Glomerular endothelial cell (primary cell): ENCODE measurements at regions not wholly inside any gene's neighbourhood (a gene's known extent, or its start where the extent isn't known, plus 50 kb on each side); places are given as distances from the start of the nearest gene placed in this dataset.
"Not testable (repeated sequence)": the region's sequence is repeated elsewhere in the genome, so short reads cannot be mapped to it uniquely, and the experiment has no call there.

Experiments
- DNase-seq: peaks from one replicate; pipeline ENCODE4 v3.0.0-alpha.2; 2011; ENCODE audit warnings: low read depth, low spot score; ENCODE audit errors: extremely low read depth

- no peak for DNase-seq
Measured at GRCh38 chr15:77897896-77898406, 179.6 kb downstream of the TBC1D2B start.

- not testable (repeated sequence) for DNase-seq
Measured at GRCh38 chr15:77897113-77897895, 180.2 kb downstream of the TBC1D2B start.

DNA sequence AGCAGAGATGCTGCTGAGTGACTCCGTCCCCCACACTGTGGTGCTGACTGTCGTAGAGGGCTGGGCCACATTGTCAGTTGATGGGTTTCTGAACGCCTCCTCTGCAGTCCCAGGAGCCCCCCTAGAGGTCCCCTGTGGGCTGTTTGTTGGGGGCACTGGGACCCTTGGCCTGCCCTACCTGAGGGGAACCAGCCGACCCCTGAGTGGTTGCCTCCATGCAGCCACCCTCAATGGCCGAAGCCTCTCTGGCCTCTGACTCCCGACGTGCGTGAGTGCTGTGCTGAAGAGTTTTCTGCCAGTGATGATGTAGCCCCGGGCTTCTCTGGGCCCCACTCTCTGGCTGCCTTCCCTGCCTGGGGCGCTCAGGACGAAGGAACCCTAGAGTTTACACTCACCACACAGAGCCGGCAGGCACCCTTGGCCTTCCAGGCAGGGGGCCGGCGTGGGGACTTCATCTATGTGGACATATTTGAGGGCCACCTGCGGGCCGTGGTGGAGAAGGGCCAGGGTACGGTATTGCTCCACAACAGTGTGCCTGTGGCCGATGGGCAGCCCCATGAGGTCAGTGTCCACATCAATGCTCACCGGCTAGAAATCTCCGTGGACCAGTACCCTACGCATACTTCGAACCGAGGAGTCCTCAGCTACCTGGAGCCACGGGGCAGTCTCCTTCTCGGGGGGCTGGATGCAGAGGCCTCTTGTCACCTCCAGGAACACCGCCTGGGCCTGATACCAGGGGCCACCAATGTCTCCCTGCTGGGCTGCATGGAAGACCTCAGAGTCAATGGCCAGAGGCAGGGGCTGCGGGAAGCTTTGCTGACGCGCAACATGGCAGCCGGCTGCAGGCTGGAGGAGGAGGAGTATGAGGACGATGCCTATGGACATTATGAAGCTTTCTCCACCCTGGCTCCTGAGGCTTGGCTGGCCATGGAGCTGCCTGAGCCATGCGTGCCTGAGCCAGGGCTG lies 181.1 kb downstream of the TBC1D2B start:
- not testable (repeated sequence) for DNase-seq

DNA sequence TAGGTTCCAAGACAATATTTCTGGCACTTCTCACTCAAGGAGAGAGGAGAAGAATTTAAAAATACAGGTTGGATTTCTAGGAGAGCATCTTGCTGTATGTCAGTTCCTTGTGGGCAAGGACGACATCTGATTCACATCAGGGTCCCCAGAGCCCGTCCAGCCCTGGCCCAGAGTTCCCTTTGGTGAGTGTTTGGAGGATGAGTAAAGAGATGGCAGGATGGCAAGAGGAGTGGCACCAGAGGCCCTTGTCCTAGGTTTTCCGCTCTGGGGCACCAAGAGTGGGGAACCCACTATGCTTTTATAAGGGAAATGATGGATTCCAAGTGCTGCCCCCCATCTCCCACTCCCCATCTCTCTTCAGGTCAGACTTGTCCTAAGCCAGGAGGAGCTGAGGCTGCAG lies 181.8 kb downstream of the TBC1D2B start:
- DNase-seq, result no peak

- DNase-seq, result not testable (repeated sequence)
Measured at GRCh38 chr15:77895145-77895544, 182.4 kb downstream of the TBC1D2B start.

GRCh38 chr15:77893671-77894640 lies 183.6 kb downstream of the TBC1D2B start:
- not testable (repeated sequence) for DNase-seq

- DNase-seq, result not testable (repeated sequence)
Measured at GRCh38 chr15:77893246-77893645, 184.3 kb downstream of the TBC1D2B start.

DNA sequence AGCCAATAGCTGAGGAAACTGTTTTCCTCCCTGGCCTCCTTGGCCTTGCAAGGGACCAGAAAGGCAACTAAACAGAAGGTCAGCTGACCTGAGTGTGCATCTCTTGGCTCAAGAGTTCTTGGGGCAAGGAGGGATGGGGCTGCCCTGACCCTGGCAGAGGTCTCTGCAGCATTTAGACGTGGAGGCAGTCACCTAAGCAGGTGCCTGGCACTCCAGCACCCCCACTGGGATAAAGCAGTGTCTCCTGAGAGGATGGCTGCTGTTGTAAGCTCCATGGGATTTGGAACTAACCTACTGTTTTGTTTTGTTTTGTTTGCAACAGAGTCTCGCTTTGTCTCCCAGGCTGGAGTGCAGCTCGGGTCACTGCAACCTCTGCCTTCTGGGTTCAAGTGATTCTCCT lies 185.2 kb downstream of the TBC1D2B start:
- no peak for DNase-seq

DNA sequence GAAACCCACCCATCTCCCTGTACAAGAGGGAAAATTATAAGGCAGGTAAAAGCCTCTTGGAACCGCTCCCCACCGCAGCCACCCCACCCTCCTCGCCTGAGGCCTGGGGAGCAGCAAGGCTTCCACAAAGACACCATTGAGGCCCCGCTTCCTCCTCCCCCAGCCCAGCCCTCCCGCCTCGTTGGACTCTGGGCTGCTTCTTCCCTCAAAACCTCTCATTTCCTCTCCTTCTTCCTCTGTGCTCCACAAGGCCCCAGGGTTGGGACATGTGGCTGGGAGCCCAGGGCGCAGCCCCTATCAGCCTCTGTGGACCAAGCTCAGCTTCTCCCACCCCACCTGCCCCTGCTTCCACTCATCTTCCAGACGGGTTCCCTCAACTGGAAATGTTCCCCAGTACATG lies 185.6 kb downstream of the TBC1D2B start:
- not testable (repeated sequence) for DNase-seq

GRCh38 chr15:77890911-77891801 lies 186.4 kb downstream of the TBC1D2B start:
- not testable (repeated sequence) for DNase-seq

DNA sequence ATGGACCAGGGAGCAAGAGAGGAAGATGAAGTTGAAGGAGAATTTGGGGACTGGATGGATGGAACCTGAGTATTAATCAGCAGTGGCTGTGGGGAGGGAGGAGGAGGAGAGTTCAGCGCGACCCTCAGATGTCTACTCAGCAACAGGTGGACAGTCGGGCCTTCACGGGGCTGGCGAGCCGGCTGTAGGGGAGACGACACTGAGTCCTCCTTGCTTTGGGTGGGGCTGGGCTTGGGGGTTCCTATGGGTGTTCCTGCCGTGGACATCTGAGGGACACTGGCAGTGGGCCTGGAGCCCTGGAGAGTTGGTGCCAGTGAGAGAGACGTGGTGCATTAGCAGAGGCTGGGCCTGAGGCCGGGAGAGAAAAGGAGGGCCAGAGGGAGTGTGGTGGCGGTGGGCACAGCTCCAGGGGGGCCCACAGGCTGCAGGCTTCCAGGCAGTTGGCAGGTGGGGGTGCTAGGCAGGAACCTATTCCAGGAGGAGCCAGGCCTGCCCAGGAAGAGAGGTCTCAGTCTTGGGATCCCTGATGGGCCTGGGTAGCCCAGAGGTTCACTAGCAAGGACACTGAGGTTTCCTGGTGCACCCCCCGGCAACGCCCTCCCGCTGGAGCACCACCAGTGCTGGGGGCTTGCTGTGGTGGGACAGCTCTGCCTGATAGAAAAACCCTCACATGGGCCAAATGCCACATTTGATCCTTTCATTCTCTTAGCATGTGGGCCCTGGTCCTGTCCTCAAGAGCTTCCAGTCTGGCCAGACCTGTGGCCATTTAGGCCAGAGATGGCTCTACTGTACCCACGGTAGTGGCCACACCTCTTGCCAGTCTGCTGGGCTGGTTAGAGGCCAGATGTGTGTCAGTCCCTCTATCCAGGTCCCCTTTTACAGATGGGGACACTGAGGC lies 187.4 kb downstream of the TBC1D2B start:
- DNase-seq, result not testable (repeated sequence)

DNA sequence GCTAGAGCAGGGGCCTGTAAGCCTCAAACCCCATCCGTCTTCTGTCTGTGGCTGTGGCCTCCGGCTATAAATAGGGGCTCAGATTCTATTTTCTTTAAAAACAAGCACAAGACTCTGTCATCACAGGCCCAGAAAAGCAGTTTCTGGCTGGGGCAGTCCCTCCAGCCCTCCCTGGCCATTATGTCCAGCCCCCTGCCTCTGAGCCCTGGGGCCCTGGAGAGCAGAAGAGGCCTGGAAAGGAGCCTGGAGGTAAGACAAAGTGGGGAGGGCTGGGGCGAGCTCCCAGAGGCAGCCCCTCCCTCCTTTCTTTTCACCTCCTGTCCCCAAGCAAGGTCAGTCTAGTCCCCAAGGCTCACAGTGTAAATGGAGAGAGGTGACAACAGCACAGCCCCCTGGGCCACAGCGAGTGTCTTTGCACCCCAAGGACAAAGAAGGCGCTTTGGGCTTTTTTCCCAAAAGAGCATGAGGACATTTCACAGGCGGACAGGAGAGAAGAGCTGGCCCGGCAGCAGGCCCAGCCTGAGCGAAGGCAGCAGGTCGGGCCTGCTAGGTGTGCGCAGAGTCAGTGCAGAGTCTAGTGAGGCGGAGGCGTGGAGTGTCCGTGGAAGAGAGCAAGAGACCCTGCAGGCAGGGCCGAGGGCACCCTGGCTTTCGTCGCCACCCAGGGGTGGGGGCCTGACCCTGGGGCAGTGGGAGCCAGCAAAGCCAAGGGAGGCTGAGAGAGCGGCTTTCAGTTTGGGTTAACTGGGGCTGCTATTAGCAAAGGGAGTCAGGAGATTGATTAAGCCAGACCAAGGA lies 188.3 kb downstream of the TBC1D2B start:
- no peak for DNase-seq

DNA sequence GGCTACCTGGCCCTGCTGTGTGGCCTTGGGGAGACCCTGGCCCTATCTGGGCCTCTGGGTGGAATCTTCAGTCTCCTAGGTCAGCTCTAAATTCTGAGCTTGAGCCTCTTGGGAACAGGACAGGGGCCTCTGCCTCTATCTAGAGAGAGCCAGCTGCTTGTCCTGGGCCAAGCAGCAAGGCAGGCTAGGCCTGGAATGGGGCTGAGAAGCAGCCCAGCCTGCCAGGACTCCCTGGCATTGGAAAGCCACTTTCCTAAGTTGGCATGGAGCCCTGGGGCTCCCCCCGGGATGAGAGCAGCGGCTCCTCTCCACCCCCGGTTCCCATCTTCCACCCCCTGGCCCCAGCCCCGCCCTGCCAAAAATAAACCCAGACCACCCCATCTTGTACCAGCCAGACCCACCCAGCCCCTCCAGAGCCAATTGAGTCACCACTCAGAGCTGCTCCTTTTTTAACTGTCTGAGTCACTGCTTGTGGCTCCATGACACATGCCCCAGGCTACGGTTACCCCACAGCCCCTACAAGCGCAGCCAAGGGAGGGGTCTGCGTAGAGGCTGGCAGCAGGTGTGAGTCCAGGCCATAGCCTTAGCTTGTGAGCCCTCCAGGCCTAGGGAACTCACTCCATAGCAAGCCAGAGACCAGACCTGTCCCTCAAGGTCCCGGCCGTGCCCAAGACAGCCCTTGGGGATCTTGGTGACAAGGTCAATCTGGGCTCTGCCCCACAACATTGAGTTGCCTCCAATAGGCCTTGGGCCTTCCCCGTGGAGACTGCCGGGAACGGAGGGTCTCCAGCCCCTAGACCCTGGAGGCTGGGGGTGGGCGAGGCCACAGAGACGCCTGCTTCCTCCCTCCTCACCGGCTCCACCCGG lies 189.7 kb downstream of the TBC1D2B start:
- not testable (repeated sequence) for DNase-seq

DNA sequence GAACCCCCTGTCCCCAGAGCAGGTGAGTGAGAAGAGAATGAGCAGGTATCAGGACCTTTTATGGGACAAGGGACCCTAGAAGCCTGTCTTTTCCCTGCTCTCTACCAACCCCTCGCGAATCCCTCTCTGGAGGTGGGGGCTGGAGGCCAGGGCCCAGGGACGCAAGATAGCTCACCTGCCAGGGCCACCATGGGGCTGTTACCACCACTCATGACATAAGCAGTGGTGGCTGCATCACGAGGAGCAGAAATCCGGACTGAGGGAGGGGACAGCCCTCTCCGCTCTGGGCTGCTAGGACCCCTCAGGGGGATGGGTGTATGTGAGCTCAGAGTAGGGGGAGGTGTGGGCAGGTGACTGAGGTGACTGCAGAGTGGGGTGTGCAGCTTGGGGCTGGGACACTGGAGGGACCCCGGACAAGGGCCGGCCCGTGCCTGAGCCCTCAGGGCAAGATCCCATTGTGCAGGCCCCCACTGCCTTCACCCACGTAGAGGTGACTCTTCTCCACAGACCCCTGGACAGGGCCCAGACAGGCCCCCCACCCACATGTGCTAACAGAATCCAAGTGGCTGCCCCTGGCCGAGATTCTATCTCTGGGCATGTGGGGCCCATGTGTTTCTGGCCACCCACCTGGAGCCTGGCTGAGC lies 190.6 kb downstream of the TBC1D2B start:
- DNase-seq, result no peak

- not testable (repeated sequence) for DNase-seq
Measured at GRCh38 chr15:77885877-77886500, 191.5 kb downstream of the TBC1D2B start.
